HTR-8/SVneo (cell line): ENCODE measurements at regions not wholly inside any gene's neighbourhood (a gene's known extent, or its start where the extent isn't known, plus 50 kb on each side); places are given as distances from the start of the nearest gene placed in this dataset.
"Not testable (repeated sequence)": the region's sequence is repeated elsewhere in the genome, so short reads cannot be mapped to it uniquely, and the experiment has no call there.

Source experiments
- DNase-seq: peaks from one replicate; pipeline ENCODE4 v3.0.0; 2011; ENCODE audit warnings: low spot score, mixed read lengths; ENCODE audit not compliant: insufficient read length
- FAIRE-seq: peaks from 2 replicates; lab custom pipeline; 2011; peaks lifted over from hg19 to GRCh38; lab: Jason Lieb, UNC

DNA sequence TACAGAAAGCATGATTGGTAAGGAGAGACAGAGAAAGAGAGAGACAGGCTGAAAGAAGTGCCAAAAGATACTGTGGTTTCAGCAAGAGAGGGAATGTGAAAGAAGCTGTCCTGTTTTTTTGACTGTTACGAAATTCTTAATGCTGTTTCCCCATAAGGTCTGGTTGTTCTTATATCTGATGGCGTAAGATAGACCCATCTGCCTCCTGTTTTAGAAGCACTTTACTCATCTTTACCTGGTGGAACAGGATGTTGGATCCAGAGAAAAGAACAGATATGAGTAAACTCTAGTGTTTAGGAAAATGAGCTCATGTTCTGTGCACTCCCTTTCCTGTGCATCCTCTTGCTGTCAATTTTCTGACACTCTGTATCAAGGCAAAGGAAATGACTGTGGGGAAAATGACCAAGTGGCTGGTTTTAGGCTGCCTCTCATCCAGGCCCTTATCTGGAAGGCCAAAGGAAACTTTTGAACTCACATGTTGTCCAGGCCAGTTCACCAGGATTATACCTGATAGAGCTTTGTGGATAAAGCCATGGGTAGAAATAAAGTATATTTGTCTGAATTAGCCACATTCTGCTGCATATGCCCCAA is 311.7 kb upstream of the HTR2C start:
- FAIRE-seq (no peak), DNase-seq (no peak)

DNA sequence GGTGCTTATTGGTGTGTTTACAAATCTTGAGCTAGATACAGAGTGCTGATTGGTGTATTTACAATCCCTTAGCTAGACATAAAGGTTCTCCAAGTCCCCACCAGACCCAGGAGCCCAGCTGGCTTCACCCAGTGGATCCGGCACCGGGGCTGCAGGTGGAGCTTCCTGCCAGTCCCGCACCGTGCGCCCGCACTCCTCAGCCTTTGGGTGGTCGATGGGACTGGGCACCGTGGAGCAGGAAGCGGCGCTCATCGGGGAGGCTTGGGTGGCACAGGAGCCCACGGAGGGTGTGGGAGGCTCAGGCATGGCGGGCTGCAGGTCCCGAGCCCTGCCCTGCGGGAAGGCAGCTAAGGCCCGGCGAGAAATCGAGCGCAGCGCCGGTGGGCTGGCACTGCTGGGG is 313.5 kb upstream of the HTR2C start:
- not testable (repeated sequence) for FAIRE-seq, DNase-seq

- DNase-seq (no peak), FAIRE-seq (no peak)
Observed at GRCh38 chrX:114268643-114269042, 315.2 kb upstream of the HTR2C start.

- no peak for FAIRE-seq
- no peak for DNase-seq
Observed at GRCh38 chrX:114267142-114267541, 316.7 kb upstream of the HTR2C start.

- FAIRE-seq (no peak), DNase-seq (no peak)
Observed at GRCh38 chrX:114252186-114252585, 331.7 kb upstream of the HTR2C start.

DNA sequence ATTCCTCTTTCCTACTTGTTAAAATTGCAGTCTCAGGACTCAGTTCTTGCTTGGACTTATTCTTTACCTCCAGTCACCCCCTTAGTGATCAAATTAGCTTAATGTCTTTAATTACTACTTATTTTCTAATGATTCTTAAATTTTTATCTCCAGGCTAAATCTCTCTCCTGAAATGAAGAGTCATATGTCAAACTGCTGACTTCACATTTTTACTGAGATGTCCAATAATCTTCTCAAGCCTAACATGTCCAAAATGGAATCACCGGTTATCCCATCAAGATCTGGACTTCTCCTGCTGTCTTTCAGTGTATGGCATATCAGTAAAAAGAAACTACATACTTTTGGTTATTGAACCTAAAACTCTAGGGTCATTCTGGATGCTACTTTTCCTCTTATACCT is 332.3 kb upstream of the HTR2C start:
- DNase-seq: no peak
- FAIRE-seq: no peak

DNA sequence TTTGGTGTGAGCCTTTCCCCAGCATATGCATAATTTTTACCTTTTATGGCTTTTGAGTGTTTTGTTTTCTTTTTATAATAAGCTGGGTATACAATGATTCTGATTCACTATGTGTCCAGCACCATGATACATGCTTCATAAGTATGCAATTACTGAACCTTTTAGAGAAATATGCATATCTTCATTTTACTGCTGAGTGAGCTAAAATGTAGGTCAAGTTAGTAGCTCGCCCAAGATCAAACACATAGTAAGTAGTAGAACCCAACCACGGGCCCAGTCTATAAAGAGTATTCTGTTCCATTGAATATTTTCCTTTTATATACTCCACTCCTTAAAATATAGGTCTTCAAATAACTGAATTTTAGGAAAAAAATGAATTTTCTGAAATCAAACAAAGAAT is 362.4 kb upstream of the HTR2C start:
- DNase-seq: no peak
- FAIRE-seq: no peak

- DNase-seq: no peak
- no peak for FAIRE-seq
Observed at GRCh38 chrX:114210879-114211278, 373.0 kb upstream of the HTR2C start.

- DNase-seq: no peak
- no peak for FAIRE-seq
Observed at GRCh38 chrX:114201622-114202021, 382.3 kb upstream of the HTR2C start.

GRCh38 chrX:114181195-114181594 is 402.7 kb upstream of the HTR2C start:
- FAIRE-seq: no peak

DNA sequence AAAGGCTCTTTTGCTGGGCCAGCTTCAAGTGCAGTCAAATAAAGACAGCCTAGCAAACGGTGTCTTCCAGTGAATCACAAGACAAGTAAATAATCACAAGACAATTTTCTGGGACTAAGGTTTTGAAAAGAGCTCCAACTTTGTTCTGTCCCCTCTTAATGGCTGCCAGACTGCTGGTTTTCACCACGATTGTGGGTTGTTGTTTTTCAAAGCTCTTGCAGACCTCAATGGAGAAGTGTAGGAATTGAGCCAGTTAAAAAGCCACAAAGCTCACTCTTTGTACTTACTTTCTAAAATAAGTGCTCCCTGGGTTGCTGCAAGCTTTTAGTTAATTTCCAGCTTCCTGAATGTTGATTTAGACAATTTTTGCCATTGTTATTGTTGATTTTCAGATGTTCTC is 405.8 kb upstream of the HTR2C start:
- FAIRE-seq: no peak
- DNase-seq: no peak

More at GRCh38 chrX:114181195-114181594, 402.7 kb upstream of the HTR2C start:
- DNase-seq: no peak

GRCh38 chrX:114167276-114167675 is 416.6 kb upstream of the HTR2C start:
- not testable (repeated sequence) for FAIRE-seq, DNase-seq

DNA sequence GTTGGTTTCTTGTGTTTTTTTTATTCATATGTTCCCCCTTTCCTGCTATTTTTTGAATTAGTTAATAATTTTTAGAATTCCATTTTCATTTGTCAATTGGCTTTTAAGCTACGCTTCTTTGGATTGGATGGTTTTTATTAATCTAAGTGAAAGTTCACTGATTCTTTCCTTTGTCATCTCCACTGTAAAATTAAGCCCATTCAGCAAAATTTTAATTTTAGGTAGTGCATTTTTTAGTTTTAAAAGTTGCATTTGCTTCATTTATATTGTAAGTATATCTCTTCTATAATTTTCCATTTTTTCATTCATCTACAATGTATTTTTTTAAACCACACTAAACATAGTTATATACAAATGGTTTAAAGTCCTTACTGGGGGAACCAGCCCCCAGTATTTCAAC is 417.3 kb upstream of the HTR2C start:
- DNase-seq: no peak
- FAIRE-seq: no peak

DNA sequence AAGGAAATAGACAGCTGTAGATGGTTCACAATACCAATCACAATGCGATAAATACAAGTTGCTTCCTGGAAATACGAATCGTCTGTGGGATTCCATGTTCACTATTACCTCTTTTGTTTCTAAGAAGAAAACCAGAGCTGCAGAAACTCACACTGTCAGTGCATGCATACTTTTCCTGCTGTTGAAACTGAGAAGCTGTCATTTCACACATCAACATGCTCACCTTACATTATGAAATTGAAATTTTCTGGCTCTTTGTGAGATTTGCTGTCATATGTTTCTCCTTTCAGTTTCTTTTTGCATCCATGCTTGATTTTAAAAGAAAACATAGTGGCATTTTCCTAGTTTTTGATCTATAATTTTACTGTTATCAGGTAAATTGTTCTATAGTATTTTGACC is 418.3 kb upstream of the HTR2C start:
- FAIRE-seq: no peak

DNA sequence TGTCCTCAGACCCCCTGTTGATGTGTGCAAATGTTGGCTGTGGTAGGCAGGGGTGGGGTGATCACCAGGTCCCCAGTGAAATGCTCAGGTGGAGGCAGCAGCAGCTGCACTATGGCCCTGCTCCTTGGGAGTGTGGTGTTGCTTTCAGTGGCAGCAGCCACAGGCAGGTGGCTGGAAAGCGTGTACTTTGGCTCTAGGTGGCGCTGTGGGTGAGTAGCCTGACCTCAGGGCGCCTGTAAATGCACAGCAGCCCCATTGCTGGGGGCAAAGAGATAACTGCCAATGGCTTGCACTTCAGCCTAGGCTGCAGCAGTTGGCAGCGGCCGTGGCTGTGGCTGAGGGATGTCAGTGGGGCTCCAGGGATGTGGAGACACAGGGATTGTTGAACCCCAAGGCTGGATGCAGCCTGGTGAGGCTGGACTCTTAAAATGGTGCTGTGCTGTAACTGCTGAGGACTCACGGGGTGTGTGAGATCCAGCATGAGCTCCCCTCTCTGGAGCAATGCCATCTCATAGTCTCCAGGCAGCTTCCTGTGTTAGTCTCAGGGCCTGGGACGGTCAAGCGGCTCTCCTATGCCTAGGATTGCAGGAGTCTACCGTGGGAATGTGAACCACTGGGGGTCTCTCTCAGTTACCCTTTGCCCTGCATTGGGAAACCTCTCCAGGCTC is 421.7 kb upstream of the HTR2C start:
- DNase-seq (no peak), FAIRE-seq (no peak)

More for the DNA sequence above, 418.3 kb upstream of the HTR2C start:
- DNase-seq: no peak

DNA sequence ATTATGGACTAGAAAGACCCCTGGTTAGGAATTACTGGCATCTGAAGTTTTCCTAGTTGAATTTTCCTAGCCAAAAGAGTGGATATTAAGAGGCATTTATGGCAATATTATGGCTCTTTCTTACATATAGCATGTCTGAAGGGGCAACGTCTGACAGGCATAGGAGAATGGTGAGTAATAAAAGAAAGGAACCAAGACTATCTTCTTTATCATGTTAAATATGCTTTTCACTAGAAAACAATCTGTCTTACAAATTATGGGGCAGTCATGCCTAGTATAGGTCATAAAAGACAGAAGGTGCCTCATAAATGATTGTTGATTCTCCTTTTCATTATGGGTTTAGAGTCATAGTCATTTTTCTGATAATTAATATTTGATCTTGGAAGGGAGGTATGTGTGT is 431.1 kb upstream of the HTR2C start:
- FAIRE-seq: no peak
- DNase-seq: no peak

DNA sequence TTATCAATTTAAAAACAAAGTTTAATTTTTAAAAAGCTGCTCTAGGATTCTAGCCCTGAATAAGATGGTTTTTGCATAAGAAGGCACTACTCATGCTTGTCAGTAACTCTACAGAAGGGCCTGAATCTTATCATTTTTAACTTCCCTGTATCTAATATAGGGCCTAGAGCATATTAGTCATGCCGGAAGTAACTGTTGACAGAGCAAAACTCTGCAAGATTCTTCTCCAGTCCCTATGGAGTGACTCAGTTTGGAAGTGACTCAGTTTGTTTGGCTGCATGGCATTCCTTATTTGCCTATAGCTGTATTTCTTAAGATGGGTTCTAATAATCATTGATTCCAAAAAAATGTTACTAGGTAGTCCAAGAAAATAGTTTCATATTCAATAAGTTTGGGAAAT is 431.8 kb upstream of the HTR2C start:
- no peak for FAIRE-seq
- DNase-seq: peak; percentile 5

DNA sequence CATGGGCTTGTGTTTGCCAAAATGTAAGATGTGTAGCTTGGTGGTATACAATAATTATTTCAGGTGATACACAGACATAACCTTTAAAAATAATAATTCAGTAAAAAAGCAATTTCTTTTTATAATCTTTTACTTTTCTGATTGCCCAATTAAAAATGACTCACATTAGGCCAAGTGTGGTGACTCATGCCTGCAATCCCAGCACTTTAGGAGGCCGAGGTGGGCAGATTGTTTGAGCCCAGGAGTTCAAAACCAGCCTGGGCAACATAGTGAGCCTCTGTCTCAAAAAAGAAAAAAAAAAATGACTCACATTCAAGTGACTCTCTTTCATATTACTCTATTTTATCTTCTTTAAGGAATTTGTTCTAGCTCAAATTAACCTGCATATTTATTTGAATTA is 449.4 kb upstream of the HTR2C start:
- no peak for DNase-seq
- no peak for FAIRE-seq

DNA sequence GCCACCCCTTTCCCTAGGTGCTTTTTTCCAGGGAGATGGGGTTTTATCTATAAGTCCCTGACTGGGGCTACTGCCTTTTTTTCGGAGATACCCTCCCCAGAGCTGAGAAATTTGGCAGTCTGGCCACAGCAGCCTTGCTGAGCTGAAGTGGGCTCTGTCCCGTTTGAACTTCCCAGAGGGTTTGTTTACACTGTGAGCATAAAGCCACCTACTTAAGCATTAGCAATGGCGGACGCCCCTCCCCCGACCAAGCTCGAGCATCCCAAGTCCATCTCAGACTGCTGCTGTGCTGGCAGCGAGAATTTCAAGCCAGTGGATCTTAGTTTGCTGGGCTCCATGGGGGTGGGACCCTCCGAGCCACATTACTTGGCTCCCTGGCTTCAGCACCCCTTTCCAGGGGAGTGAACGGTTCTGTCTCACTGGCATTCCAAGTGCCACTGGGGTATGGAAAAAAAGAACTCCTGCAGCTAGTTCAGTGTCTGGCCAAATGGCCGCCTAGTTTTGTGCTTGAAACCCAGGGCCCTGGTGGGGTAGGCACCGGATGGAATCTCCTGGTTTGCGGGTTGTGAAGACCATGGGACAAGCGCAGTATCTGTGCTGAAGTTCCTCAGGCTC is 456.4 kb upstream of the HTR2C start:
- FAIRE-seq: no peak

DNA sequence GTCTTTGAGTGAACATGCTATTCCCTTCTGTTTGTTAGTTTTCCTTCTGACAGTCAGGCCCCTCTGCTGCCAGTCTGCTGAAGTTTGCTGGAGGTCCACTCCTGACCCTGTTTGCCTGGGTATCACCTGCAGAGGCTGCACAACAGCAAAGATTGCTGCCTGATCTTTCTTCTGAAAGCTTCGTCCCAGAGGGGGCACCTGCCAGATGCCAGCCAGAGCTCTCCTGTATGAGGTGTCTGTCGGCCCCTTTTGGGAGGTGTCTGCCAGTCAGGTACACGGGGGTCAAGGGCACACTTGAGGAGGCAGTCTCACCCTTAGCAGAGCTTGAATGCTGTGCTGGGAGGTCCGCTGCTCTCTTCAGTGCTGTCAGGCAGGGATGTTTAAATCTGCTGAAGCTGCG is 456.9 kb upstream of the HTR2C start:
- FAIRE-seq (no peak), DNase-seq (no peak)

More for the DNA sequence above, 456.4 kb upstream of the HTR2C start:
- no peak for DNase-seq

- no peak for DNase-seq
- no peak for FAIRE-seq
Observed at GRCh38 chrX:114101081-114101480, 482.8 kb upstream of the HTR2C start.

- DNase-seq (no peak), FAIRE-seq (no peak)
Observed at GRCh38 chrX:114097866-114098265, 486.0 kb upstream of the HTR2C start.
